GM18505 (cell line): ENCODE measurements at regions not wholly inside any gene's neighbourhood (a gene's known extent, or its start where the extent isn't known, plus 50 kb on each side); places are given as distances from the start of the nearest gene placed in this dataset.

ENCODE experiments used
- ATAC-seq: cut with Tn5 transposase; IDR thresholded peaks from one replicate; pipeline ENCODE4 v1.9.1; 2021; ENCODE audit not compliant: unreplicated experiment
- POLR2A ChIP-seq: IDR thresholded peaks from 4 replicates; pipeline ENCODE4 v1.6.1; 2011; ENCODE audit warnings: borderline replicate concordance; ENCODE audit not compliant: insufficient read depth, insufficient read length; ENCODE audit errors: extremely low read depth

GRCh38 chr13:32849369-32849768 is 166.9 kb upstream of the KL start:
- no peak for TF ChIP-seq POLR2A
- ATAC-seq, result no peak

- no peak for TF ChIP-seq POLR2A
- ATAC-seq, result no peak
Measured at GRCh38 chr13:32850316-32851052, 165.7 kb upstream of the KL start.

GRCh38 chr13:32851083-32852069 is 164.8 kb upstream of the KL start:
- ATAC-seq, result no peak
- TF ChIP-seq POLR2A, result no peak

DNA sequence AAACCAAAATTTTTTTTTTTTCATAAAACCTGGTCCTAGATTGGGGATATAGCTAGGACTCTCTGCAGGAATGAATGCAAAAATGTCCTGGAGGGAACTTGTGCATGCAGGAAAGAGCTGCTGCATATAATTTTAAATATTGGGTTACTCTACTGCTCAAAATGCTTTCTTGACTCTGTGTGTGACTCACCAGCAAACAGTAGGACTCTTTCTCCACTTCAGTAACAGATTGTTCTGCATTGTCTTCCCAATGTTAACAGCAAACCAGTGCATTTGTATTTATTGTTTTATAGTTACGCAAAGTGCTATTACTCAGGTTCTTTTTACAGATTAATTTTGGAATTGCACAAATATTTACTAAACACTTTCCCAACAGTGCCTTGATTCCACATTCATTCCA is 163.7 kb upstream of the KL start:
- no peak for TF ChIP-seq POLR2A

DNA sequence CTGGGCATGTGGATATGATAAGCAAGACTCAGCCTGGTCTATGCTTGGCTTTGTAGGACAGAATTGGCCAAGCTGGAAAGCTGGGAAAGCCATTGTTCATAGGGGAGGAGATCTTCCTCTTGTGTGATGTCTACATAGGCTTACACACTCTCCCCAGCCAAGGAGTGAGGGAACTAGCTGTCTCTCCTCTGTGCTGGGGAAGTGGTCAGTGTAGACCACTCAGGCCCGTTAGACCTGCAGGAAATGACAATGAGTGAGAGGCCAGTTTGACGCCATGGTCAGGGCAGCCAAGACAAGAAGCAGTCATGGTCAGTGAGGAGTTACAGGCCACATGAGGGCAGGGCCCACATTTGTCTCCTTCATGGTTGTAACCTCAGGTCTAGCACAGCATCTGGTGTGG is 159.1 kb upstream of the KL start:
- no peak for ATAC-seq
- TF ChIP-seq POLR2A, result no peak

More for the DNA sequence above, 163.7 kb upstream of the KL start:
- no peak for ATAC-seq

- ATAC-seq, result no peak
- no peak for TF ChIP-seq POLR2A
Measured at GRCh38 chr13:32857689-32858088, 158.5 kb upstream of the KL start.

GRCh38 chr13:32859707-32860292 is 156.4 kb upstream of the KL start:
- TF ChIP-seq POLR2A, result no peak
- no peak for ATAC-seq

- no peak for ATAC-seq
- no peak for TF ChIP-seq POLR2A
Measured at GRCh38 chr13:32861304-32861703, 154.9 kb upstream of the KL start.

DNA sequence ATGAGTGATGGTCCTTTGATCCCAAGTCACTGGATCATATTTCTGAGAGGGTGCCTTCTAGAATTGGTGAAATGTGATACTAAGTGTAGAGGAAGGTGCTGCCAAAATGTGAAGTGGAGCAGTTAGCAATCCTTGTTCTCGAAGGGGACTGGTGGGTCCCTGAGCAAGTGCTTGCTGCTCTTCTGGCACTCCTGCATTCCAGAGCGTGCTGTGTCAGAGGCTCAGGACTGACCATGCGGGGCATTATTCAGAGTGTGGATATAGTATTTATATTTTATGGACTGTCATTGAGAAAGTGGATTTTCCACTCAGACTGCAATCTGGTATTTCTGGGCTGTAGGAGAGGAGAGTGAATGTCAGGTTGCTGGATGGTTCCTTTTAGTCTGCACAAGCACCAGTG is 152.6 kb upstream of the KL start:
- ATAC-seq, result no peak

DNA sequence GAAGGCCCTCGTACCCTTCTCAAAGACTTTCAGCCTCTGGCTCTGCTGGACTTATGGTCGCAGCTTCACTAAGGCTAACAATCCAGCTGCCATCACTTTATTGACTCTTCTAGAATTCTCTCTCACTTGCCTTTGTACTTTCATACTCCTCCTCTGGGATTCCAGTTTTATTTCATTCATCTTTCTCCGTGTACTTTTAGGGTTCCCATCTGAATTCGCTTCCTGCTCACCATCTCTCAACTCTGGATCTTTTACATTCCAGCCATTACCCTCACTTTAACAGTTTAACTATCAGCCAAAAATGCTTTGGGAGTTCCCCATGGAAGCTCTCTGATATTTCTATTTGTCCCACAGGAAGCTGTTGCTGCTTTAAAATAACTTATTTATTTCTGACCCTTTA is 149.3 kb upstream of the KL start:
- no peak for TF ChIP-seq POLR2A
- no peak for ATAC-seq

More for the DNA sequence above, 152.6 kb upstream of the KL start:
- TF ChIP-seq POLR2A, result no peak

DNA sequence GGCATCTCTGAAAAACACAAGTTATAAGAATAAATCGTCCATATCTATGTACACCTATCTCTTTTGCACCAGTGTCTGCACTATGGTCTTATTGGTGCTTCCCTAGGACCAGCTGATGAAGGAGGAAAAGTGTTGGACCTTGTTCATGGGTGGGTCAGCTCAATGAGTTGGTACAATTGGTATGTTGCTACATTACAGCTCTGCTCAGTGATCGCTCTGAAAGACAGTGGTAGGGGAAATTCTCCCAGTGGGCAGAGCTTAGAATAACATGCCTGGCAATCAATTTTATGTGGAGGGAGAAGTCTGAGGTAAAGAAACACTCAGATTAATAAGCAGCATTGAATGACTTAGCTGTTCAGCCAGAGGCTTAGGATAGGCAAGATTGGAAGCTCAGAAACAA is 138.7 kb upstream of the KL start:
- TF ChIP-seq POLR2A, result no peak
- ATAC-seq, result no peak

DNA sequence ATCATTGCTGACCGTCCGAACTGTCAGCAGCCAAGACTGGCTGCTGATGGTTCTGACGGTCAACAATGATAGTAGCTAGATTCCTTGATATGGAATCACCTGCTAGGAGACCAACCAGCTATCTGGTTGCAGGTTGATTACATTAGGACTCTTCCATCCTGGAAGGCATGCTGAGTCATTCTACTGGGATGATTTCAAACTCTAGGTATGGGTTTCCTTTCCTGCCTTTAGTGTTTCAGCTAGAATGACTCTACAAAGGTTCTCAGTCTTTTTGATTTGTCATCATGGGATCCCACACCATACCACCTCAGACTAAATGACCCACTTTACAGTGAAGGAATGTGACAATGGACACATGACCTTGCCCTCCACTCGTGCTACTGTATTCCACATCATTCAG is 138.1 kb upstream of the KL start:
- no peak for TF ChIP-seq POLR2A

DNA sequence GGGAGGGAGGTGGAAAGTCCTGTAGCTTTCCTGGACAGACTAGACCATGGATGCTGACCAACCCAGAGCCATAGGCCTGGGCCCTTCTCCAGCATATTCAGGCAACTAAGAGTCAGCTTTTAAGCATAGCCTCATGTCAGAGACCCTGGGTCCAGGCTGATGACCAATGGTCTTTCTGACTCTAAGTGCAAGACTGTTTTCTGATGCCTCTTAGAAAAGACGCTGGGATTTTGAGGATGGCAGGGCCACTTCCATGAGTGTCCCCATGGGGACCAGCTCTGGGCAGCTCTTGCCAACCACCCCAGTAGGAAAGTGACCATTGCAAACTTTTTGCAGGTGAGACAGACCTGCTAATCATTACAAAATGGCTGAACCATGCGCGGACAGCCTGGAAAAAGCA is 135.6 kb upstream of the KL start:
- no peak for TF ChIP-seq POLR2A
- no peak for ATAC-seq

More for the DNA sequence above, 138.1 kb upstream of the KL start:
- ATAC-seq, result no peak
